Psoas muscle (tissue), 7 donors: ENCODE measurements at regions not wholly inside any gene's neighbourhood (a gene's known extent, or its start where the extent isn't known, plus 50 kb on each side); places are given as distances from the start of the nearest gene placed in this dataset.

Experiments used
- ATAC-seq, 4 donors: fragments of 200-7000 bp; cut with Tn5 transposase; one replicate each; pipeline ENCODE4 v1.9.1; 2020; ENCODE audit warnings: moderate library complexity in 3 of 4, mild to moderate bottlenecking in 2 of 4
- DNase-seq, 2 donors: peaks; one replicate each; pipeline ENCODE4 v3.0.0-alpha.2; 2020
- H3K27ac ChIP-seq: fragments of 200-600 bp; one replicate; pipeline ENCODE4 v1.8.0; 2022
- H3K27me3 ChIP-seq, 3 donors: fragments of 200-600 bp in 1 of 3; one replicate each; pipeline versions ENCODE4 v1.6.1 to v1.8.0; 2013 to 2022; ENCODE audit warnings: low read length in 2 of 3, mild to moderate bottlenecking in 2 of 3, moderate library complexity in 1 of 3; ENCODE audit not compliant: insufficient read depth in 3 of 3
- H3K36me3 ChIP-seq, 2 donors: fragments of 200-600 bp in 1 of 2; one replicate each; pipeline versions ENCODE4 v1.6.1 to v1.8.0; 2013 to 2022; ENCODE audit warnings: low read depth in 1 of 2, mild to moderate bottlenecking in 1 of 2, moderate library complexity in 1 of 2; ENCODE audit not compliant: insufficient read depth in 1 of 2
- H3K4me1 ChIP-seq: fragments of 200-600 bp; one replicate; pipeline ENCODE4 v1.8.0; 2022
- H3K4me3 ChIP-seq: fragments of 200-600 bp; one replicate; pipeline ENCODE4 v1.8.0; 2022; ENCODE audit warnings: mild to moderate bottlenecking
- H3K9me3 ChIP-seq: fragments of 200-600 bp; one replicate; pipeline ENCODE4 v1.8.0; 2022
- CTCF ChIP-seq: fragments of 200-600 bp; IDR thresholded peaks from one replicate; pipeline ENCODE4 v1.8.0; 2022; ENCODE audit warnings: antibody characterized with exemption
- WGBS, 3 donors: extraction: QIAGEN DNeasy Blood & Tissue Kit; methylation state at CpG; one replicate each; pipeline versions ENCODE4 v1.1.6 to v1.1.7; 2013; 5-methylcytosine and 5-hydroxymethylcytosine counted together
- intact Hi-C, 2 donors: fragments of 100-400 bp; cut with DNase I; formaldehyde crosslinking; loops; one replicate each; pipeline versions ENCODE4 v1.11.0 to v1.14.2; 2022
- donor health status: healthy with polysubstance abuse.
- donor health status: DM: no; HTN: no; CAD: no; lungs with moderate emphysema.
- donor health status: Bipolar disorder and iron deficiency.
- donor health status: healthy.
- donor health status: DM: yes; HTN: yes; CAD: no.
- donor health status: DM: no; HTN: no; CAD: no.
- donor health status: DM: yes; HTN: yes; CAD: no.

GRCh38 chr3:59270209-59270608 is 220.4 kb upstream of the CFAP20DC start:
- H3K4me3 ChIP-seq: no peak overlapping the region
- no peaks in the 10 kb centered on the region for H3K4me1 ChIP-seq
- 88 to 92% (median 90%) methylated on average over 2 of the region's 2 CpGs for WGBS, 3 donors
- no peak for TF ChIP-seq CTCF
- DNase-seq (no peak), ATAC-seq (no peak)
- no peak overlapping the region for H3K27ac ChIP-seq
- no peaks in the 10 kb centered on the region for H3K36me3 ChIP-seq
- intact Hi-C loops: no loop called here
- H3K9me3 ChIP-seq: no peaks in the 10 kb centered on the region
- no peaks in the 10 kb centered on the region for H3K27me3 ChIP-seq

GRCh38 chr3:59268170-59268569 is 218.3 kb upstream of the CFAP20DC start:
- H3K4me3 ChIP-seq: no peak overlapping the region
- 86 to 89% (median 88%) methylated on average over 1 of the region's 1 CpG for WGBS, 3 donors

GRCh38 chr3:59267021-59267420 is 217.2 kb upstream of the CFAP20DC start:
- Histone ChIP-seq H3K9me3 (no peaks in the 10 kb centered on the region), H3K4me1 (no peaks in the 10 kb centered on the region), H3K27me3 (no peaks in the 10 kb centered on the region), H3K27ac (no peak overlapping the region), H3K4me3 (no peak overlapping the region), H3K36me3 (no peaks in the 10 kb centered on the region)
- 92 to 98% (median 97%) methylated on average over 2 of the region's 2 CpGs for WGBS, 3 donors
- no peak for DNase-seq
- no peak for TF ChIP-seq CTCF
- no peak for ATAC-seq
- intact Hi-C loops: no loop called here

More at GRCh38 chr3:59268170-59268569, 218.3 kb upstream of the CFAP20DC start:
- Histone ChIP-seq H3K4me1 (no peaks in the 10 kb centered on the region), H3K27me3 (no peaks in the 10 kb centered on the region), H3K9me3 (no peaks in the 10 kb centered on the region), H3K27ac (no peak overlapping the region), H3K36me3 (no peaks in the 10 kb centered on the region)
- intact Hi-C loops: no loop called here
- DNase-seq (no peak), ATAC-seq (no peak)
- no peak for TF ChIP-seq CTCF

GRCh38 chr3:59266551-59266950 is 216.7 kb upstream of the CFAP20DC start:
- DNase-seq (no peak), ATAC-seq (no peak)
- no peak for TF ChIP-seq CTCF
- no peaks in the 10 kb centered on the region for H3K9me3 ChIP-seq
- H3K4me1 ChIP-seq: no peaks in the 10 kb centered on the region
- no peak overlapping the region for H3K27ac ChIP-seq
- H3K4me3 ChIP-seq: no peak overlapping the region
- no peaks in the 10 kb centered on the region for H3K36me3 ChIP-seq
- H3K27me3 ChIP-seq: no peaks in the 10 kb centered on the region
- 92 to 96% (median 93%) methylated on average over 3 of the region's 3 CpGs for WGBS, 3 donors
- intact Hi-C loops: no loop called here

- Histone ChIP-seq H3K27ac (no peak overlapping the region), H3K4me1 (no peaks in the 10 kb centered on the region), H3K36me3 (no peaks in the 10 kb centered on the region), H3K9me3 (no peaks in the 10 kb centered on the region), H3K4me3 (no peak overlapping the region), H3K27me3 (no peaks in the 10 kb centered on the region)
- DNase-seq (no peak), ATAC-seq (no peak)
- WGBS, 3 donors: 67 to 76% (median 70%) methylated on average over 3 of the region's 3 CpGs
- intact Hi-C loops: no loop called here
- no peak for TF ChIP-seq CTCF
Measured at GRCh38 chr3:59265566-59265965, 215.7 kb upstream of the CFAP20DC start.
